AG08395 (cell line): ENCODE measurements at regions not wholly inside any gene's neighbourhood (a gene's known extent, or its start where the extent isn't known, plus 50 kb on each side); places are given as distances from the start of the nearest gene placed in this dataset.

Source experiments
- DNase-seq: peaks from one replicate; pipeline ENCODE4 v3.0.0; 2012; ENCODE audit warnings: mixed read lengths, low spot score

DNA sequence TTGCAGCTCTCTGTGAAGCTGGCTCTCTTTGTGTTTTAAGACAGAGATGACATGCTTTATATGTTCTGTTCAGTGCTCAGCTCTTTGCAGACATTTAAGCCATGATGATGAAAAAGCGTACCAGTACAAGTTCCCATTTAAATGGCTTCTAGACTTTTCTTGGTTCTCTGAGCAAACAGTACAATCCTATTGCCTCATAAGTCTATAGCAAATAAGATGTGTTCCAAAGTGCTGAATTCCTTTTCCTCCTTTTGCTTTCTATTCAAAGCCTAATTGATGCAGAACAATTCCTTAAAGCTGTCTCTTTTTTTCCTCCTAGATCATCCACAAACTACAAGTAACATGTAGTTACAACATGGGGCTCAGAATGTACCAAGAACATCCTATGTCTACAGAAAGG, 168.8 kb upstream of the SPATS2L start:
- no peak for DNase-seq

- no peak for DNase-seq
Measured at GRCh38 chr2:200138391-200139124, 167.9 kb upstream of the SPATS2L start.

GRCh38 chr2:200144571-200144970, 161.9 kb upstream of the SPATS2L start:
- no peak for DNase-seq

GRCh38 chr2:200146501-200146900, 160.0 kb upstream of the SPATS2L start:
- DNase-seq, result no peak

- no peak for DNase-seq
Measured at GRCh38 chr2:200147371-200147770, 159.1 kb upstream of the SPATS2L start.

DNA sequence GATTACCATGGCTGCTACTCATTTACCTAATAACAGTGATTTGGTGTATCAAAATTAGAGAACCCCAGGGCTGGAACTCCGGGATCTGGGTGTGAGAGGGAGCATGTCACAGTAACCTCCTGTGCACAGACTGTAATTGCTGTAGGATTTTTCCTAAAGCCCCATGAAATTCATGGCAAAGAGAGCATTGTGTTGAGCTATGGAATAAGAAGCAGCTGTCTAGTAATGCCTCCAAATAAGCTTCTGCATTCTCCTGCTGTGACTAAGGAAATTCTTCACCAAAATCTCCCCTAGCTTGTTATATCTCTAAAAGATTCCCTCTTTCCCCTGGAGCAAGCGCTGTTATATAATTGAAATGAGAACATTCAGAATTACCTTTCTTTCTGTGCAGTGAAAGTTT, 158.1 kb upstream of the SPATS2L start:
- no peak for DNase-seq

- no peak for DNase-seq
Measured at GRCh38 chr2:200150411-200151086, 155.9 kb upstream of the SPATS2L start.

GRCh38 chr2:200155652-200156051, 150.8 kb upstream of the SPATS2L start:
- no peak for DNase-seq

GRCh38 chr2:200156166-200156835, 150.2 kb upstream of the SPATS2L start:
- DNase-seq, result peak; percentile 79

DNA sequence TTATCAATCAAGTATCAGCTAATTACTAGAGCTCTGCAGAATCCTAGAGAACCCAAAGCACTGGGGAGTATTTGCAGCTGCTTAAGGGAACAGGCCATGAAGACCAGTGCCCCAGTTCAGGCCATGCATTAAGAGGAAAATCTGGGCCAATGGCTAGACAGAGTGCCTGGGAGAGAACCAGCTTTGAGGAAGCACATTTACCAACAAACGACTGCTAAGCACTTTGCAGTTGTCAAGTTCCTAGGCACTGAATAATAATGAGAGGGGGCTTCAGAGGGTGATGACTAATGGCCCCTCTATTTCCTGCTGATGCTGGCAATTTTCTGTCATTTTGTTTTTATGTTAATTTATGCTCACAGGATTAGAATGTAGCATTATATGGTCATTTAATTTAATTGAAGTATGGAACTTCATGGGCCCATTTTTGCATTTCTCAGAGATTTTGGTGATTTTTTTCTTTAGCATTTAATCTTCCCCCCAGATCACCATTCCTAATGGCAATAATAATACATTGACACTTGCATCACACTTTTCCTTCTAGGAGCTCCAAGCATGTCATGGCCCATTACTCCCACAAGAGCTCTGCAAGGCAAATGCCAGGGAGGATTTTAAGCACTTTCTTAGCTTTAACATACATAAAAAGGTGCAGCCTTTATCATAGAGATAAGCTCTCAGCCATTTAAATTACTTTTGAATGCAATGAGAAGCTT, 147.7 kb upstream of the SPATS2L start:
- no peak for DNase-seq

GRCh38 chr2:200159357-200159707, 147.2 kb upstream of the SPATS2L start:
- DNase-seq, result peak; percentile 12

GRCh38 chr2:200159829-200160781, 146.4 kb upstream of the SPATS2L start:
- DNase-seq, result peak; percentile 17

DNA sequence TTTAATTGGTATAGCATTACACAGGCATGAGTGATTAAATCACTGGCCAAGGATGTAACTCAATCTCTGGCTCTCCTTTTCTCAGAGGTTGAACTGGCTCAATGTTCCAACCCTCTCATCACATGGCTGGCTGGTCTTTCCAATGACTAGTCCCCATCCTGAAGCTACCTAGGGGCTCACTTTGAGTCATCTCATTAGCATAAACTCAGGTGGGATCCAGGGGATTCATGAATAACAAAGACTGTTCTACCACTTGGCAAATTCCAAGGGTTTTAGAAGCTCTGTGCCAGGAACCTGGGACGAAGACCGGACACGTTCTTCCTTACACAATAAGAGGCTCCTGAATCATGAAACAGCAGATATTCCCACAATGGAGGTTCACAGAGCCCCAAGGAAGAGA, 145.0 kb upstream of the SPATS2L start:
- no peak for DNase-seq

- DNase-seq, result no peak
Measured at GRCh38 chr2:200165687-200166086, 140.8 kb upstream of the SPATS2L start.

- peak; percentile 20 for DNase-seq
Measured at GRCh38 chr2:200168641-200169555, 137.6 kb upstream of the SPATS2L start.

DNA sequence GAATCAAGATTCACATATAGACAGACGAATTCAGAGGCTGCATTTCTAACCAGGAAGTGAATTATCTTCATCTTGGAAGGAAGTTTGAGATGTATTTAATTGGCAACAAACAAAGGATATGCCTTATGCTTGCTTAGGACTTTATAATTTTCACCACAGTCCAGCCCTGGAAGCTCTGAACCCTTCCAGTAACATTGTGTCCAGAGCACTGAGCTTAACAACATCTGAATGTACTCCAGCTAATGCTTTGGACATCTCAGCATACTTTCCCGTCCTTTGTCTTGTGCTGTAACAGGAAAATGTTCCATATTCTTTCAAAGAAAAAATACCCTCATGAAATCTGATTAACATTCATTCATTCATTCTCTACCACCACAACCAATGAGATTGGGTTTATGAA, 136.3 kb upstream of the SPATS2L start:
- DNase-seq, result no peak

DNA sequence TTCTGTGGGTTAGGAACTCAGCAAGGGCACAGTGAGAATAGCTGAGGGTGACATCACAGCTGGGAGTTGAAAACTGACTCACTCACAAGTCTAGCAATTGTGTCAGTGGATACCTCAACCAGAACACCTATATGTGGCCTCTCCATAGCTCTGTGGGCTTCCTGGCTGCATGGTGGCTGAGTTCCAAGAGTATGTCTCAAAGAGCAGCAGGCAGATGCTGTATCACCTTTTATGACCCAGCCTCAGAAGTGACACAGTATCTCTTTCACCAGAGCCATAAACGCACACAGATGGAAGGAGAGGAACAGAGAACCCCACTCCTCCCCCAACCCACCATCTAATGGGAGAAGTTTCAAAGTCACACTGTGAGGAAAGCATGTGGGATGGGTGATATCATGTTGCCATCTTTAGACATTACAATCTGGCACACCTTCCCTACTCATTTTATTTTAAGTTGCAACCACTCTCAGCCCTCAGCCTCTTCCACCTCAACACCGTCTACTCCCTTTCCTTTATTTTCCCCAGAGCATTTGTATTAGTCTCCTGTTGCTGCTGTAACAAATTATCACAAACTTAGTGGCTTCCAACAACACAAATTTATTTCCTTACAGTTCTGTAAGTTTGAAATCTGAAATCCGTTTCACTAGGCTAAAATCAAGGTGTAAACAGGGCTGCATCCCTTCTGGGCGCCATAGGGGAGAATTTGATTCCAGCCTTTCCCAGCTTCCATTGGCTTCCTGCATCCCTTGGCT, 134.6 kb upstream of the SPATS2L start:
- DNase-seq, result peak; percentile 30

- no peak for DNase-seq
Measured at GRCh38 chr2:200172521-200172920, 134.0 kb upstream of the SPATS2L start.

GRCh38 chr2:200172944-200173581, 133.4 kb upstream of the SPATS2L start:
- peak; percentile 38 for DNase-seq
